ENCODE measurements at regions not wholly inside any gene's neighbourhood (a gene's known extent, or its start where the extent isn't known, plus 50 kb on each side); places are given as distances from the start of the nearest gene placed in this dataset.

DNA sequence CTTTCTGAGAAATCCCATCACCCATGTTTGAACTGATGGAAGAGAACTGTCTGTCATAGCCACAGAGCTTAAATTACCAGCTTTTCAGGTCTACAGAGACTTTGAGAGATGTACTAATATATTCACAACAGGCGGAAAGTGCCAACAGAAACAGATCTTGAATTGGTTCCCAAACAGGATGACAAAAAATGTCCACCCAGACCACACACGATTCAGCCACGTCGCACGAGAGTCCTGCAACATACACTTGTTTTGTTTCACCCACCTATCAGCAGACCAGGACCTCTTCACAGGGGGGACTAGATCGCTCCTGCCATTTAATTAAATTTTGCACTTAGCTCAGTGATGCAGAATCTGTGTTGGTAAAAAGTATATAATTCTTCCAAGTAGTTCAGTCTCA is 187.1 kb upstream of the CEP162 start:
- DNase-seq (no peak), ATAC-seq (no peak)
- no peak overlapping the region for H3K27ac ChIP-seq
- H3K4me3 ChIP-seq = no peak overlapping the region
- peaks cover 0 to 6% (median 0%) of the 10 kb centered on the region in 9 donors for H3K4me1 ChIP-seq
- TF ChIP-seq, protein P1, sequence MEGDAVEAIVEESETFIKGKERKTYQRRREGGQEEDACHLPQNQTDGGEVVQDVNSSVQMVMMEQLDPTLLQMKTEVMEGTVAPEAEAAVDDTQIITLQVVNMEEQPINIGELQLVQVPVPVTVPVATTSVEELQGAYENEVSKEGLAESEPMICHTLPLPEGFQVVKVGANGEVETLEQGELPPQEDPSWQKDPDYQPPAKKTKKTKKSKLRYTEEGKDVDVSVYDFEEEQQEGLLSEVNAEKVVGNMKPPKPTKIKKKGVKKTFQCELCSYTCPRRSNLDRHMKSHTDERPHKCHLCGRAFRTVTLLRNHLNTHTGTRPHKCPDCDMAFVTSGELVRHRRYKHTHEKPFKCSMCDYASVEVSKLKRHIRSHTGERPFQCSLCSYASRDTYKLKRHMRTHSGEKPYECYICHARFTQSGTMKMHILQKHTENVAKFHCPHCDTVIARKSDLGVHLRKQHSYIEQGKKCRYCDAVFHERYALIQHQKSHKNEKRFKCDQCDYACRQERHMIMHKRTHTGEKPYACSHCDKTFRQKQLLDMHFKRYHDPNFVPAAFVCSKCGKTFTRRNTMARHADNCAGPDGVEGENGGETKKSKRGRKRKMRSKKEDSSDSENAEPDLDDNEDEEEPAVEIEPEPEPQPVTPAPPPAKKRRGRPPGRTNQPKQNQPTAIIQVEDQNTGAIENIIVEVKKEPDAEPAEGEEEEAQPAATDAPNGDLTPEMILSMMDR (IDR thresholded peaks at IDR 0.05) = no peak
- WGBS, 2 donors = 62 to 67% methylated on average over 6 of the region's 6 CpGs
- no peaks in the 10 kb centered on the region for H3K9me3 ChIP-seq
- no peaks in the 10 kb centered on the region for H3K36me3 ChIP-seq
- no peaks in the 10 kb centered on the region for H3K27me3 ChIP-seq
- intact Hi-C loops (cut with DNase I) = no loop called here

DNA sequence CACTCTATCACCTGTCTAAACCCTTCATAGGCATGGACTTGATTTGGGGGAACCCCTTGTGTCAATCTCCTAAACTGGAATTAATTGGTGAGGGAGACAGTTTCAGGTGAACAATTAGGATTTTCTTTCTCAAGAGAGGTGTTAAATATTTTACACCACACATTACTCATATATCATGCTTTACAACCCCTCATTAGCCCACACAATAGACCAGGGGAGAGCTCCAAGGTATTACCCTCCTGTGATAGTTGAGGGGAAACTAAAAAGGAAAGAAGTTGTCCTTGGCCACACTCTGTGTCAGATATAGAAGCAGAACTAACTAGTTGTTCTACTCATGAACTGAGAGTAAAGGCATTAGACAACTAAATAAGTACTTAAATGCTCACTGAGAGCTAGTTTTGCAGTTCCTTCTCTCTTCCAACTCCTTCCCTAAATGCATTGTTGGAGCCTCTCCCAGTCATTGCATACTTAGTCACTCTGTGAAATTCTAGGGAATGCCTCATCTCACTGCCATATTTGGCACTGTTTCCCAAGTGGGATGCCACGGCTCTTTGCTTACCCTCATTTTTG is 183.7 kb upstream of the CEP162 start:
- H3K27ac ChIP-seq = no peak overlapping the region
- intact Hi-C loops (cut with DNase I) = no loop called here
- no peaks in the 10 kb centered on the region for H3K27me3 ChIP-seq
- H3K4me3 ChIP-seq = no peak overlapping the region
- 39 to 55% methylated on average over 1 of the region's 1 CpG for WGBS, 2 donors
- TF ChIP-seq, protein P1 (IDR thresholded peaks at IDR 0.05) = no peak
- no peak for DNase-seq
- ATAC-seq = no peak
- H3K36me3 ChIP-seq = no peaks in the 10 kb centered on the region
- no peaks in the 10 kb centered on the region for H3K9me3 ChIP-seq
- peaks cover 0 to 4% (median 0%) of the 10 kb centered on the region in 9 donors for H3K4me1 ChIP-seq

DNA sequence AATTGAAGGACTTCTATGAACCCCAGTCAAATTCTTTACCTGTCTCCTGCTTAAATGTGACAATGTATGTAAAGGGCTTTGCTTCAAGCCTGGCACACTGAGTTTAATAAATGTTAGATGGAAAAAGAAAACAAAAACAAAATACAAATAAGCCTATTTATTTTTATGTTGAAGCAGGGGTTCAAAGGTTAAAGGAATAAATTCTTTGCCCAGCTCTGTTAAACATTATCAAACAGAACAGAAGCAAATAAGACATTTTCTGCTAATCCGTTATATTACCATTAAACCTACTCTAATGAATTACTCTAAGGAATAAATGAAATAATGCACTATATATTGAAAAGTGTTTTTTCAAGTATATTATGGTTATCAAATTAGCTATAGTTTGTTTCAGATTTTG is 182.5 kb upstream of the CEP162 start:
- Histone ChIP-seq H3K27ac (no peak overlapping the region), H3K27me3 (no peaks in the 10 kb centered on the region), H3K9me3 (no peaks in the 10 kb centered on the region), H3K36me3 (no peaks in the 10 kb centered on the region), H3K4me1 (no peaks in the 10 kb centered on the region), H3K4me3 (no peak overlapping the region)
- WGBS, 2 donors = 95 to 97% methylated on average over 1 of the region's 1 CpG
- no peak for ATAC-seq
- DNase-seq = no peak
- intact Hi-C loops (cut with DNase I) = no loop called here
- TF ChIP-seq, protein P1 (IDR thresholded peaks at IDR 0.05) = no peak

DNA sequence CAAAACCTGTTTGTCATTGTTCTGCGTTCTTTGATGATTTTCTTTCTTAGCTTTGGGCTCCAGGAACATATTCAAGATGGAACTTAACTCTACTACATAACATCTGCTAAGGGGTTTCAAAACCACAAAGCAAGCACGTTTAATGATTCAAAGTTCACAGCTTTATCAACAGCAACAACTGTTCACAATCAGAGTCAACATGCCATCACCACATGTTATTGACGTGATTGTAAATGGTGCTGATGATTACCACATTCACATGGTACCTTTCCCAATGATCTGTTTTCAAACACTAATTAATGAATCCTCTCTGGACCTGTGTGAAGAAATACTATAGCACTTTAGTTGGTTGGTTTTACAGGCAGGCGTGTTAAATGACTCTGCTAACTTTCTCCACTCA is 180.6 kb upstream of the CEP162 start:
- Histone ChIP-seq H3K27ac (no peak overlapping the region), H3K4me3 (no peak overlapping the region), H3K36me3 (no peaks in the 10 kb centered on the region), H3K27me3 (no peaks in the 10 kb centered on the region), H3K4me1 (no peaks in the 10 kb centered on the region), H3K9me3 (no peaks in the 10 kb centered on the region)
- DNase-seq (no peak), ATAC-seq (no peak)
- WGBS, 2 donors = 55 to 58% methylated on average over 4 of the region's 4 CpGs
- intact Hi-C loops (cut with DNase I) = no loop called here
- TF ChIP-seq, protein P1 (IDR thresholded peaks at IDR 0.05) = no peak
